ENCODE measurements at regions not wholly inside any gene's neighbourhood (a gene's known extent, or its start where the extent isn't known, plus 50 kb on each side); places are given as distances from the start of the nearest gene placed in this dataset.

DNA sequence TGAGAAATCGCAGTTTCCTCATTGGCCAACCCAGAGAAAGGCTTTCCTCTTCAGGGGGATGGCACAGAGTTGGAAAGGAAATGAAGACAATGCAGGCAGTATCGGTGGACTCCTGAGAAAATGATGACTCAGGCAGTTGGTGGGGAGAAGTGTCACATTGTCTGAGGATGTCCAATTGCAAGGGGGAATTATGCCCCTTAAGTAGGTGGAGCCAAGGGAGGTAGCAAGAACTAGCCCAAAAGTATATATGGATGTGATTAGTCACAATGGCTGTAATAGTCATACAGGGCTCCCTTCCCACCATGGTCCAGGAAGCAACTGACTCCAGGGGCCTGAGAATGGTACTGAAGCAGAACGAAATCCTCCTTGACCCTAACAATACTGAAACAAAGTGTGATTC lies 58.3 kb upstream of the EGFR start:
- DNase-seq, result no peak

- DNase-seq, result no peak
Measured at GRCh38 chr7:54961391-54961790, 57.4 kb upstream of the EGFR start.

DNA sequence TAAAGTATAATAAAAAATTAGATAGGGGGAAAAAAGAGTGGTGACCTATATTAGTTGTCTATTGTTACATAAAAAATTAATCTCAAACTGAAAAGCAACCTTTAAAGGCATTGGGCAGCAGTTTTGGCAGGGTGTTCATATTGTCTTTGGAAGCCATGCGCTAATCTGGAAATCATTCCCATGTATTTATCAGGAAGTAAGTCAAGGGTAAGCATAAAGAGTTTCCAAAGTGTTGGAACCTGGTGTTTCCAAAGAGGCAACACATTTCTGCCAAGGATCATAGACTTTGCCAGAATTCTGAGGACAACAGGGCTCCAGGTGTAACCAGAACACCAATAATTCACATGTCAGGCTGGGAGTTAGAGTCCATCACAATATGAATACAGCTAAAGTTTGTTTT lies 55.7 kb upstream of the EGFR start:
- no peak for DNase-seq

GRCh38 chr7:54964136-54964535 lies 54.7 kb upstream of the EGFR start:
- DNase-seq, result no peak

DNA sequence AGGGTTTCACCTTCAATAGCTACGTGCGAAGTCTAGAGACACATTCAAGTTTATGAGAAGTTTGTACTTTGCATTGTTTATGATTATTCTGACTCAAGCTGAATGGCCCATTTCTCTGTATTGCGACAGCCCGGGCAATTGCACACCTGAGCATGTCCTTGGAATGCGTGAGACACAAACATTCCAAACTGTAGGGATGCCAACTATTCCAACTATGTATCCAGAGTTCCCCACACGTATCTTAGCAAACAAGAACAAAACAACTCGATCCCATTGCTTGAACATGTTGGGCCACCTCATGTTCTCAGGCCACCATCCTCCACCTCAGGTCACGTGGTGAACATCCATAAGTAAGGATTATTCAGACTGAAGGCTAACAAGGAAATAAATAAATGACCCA lies 51.4 kb upstream of the EGFR start:
- DNase-seq, result no peak

DNA sequence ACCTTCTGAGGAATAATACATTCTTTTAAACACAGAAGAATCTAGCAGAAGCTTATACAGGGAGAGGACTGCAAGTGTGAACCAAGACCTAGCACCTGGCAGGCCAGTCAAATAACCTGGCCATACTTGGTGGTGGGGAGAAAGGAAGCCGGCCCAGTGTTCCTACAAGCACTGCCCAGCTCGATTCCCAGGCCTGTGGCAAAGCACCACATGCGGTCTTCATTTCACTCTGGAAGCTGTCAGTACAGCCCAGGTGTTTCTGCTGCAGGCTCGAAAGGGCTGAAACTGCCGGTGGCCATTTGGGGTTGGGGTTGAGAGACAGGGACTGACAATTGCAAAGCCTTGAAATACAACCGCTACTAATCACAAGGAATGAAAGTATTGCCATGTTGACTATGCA lies 50.8 kb upstream of the EGFR start:
- DNase-seq, result no peak
